Inflammatory macrophage treated with lipopolysaccharide for 1 hour (primary cell): ENCODE measurements at regions not wholly inside any gene's neighbourhood (a gene's known extent, or its start where the extent isn't known, plus 50 kb on each side); places are given as distances from the start of the nearest gene placed in this dataset.

ENCODE experiments used
- DNase-seq, 2 donors: peaks; one replicate each; pipeline ENCODE4 v3.0.0-alpha.2; 2020 to 2022

- DNase-seq = no peak
Measured at GRCh38 chr12:92340441-92341064, 194.9 kb upstream of the BTG1 start.

DNA sequence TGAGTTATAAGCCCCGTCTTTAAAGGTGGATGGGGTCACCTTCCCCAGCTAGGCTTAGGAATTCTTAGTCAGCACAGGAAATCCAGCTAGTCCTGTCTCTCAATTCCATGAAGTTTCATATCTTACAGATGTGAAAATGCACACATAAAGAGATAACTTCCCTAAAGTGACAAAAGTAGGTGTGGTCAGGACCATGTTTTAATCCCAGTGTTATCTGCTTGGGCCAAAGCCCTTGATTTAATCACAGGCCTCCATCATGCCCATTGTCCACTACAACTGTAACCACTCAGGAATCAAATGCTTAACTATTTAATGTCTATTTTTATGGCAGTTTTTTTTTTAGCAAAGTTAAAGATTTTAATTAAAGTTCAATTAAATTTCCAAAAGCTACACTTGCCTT, 194.4 kb upstream of the BTG1 start:
- no peak for DNase-seq

DNA sequence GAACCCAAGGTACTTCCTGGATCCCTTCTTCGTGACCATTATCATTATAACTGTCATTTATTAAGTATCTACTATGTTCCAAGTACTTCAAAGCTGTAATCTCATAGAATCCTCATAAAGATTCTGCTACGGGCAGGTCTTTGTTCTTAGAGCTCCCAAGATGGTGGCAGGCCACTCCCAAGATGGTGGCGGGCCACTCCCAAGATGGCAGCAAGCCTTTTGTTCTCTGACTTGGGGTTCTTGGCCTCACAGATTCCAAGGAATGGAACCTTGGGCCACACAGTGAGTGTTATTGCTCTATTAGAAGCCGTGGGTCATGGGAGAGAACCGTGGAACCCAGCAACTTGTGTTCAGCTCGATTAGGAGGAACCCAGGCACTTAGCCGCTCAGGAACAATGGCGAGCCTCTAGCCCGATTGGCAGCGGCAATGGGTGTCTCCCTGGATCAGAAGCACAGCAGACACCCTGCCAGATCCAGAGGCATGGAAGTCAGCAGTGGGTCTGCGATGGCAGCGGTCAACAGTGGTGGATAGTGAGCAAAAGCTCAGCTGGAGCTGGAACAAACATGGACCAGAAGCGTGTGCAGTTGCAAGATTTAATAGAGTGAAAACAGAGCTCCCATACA, 193.7 kb upstream of the BTG1 start:
- DNase-seq = no peak

DNA sequence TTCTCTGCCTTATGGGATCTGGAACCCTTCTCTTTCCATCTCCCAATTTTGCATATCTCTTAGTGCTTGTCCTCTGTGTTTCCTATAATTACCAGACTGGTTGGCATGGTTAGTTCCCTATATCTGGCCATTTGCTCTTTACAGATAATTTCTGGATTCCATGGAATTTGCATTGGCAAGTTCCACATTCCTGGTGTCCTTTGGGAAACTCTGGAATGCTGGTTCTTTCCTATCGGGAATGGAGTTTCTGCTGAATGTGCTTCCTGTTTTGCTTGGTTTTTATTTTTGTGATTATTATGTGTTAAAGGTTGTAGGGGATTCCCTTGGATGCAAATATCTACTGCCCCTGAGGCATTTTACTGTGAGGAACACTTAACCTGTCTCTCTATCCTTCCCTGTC, 193.0 kb upstream of the BTG1 start:
- DNase-seq = no peak

- DNase-seq = no peak
Measured at GRCh38 chr12:92338102-92338501, 192.5 kb upstream of the BTG1 start.

GRCh38 chr12:92337128-92337527, 191.5 kb upstream of the BTG1 start:
- DNase-seq = no peak

DNA sequence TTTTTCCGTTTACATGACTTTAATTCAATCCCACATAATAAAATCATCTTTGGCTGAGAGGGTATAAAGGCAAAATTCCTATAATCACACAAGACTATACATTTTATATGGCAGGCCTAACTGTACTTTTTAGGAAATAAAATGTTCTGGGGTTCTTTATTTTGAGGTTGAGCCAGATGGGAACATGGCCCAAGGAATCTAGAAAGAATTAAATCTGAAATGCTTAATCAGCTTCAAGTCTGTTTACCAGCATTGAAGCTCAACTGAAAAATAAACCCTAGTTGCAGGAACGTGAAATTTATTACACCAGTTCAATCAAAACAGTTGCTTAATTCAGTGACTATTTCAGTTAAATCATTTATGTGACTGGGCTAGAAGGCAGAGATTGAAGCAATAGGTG, 191.0 kb upstream of the BTG1 start:
- DNase-seq = no peak

- DNase-seq = no peak
Measured at GRCh38 chr12:92335831-92336230, 190.2 kb upstream of the BTG1 start.

GRCh38 chr12:92334552-92334951, 188.9 kb upstream of the BTG1 start:
- no peak for DNase-seq

DNA sequence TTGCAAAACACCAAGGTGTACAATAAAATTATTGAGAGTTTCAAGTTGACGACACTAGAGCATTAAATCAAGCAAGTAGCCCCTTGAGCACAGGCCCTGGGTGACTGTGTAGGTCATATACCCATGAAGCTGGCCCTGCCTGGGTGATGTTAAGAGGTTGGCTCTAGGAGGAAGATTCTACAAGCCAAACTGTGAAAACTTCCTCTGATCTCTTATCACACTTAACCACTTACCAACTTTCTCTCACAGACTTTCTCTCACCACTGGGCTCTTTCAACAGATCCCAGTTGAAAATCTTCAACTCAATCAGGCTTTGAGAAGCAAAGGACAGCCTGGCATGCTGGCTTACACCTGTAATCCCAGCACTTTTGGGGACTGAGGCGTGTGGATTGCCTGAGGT, 186.9 kb upstream of the BTG1 start:
- DNase-seq = no peak

GRCh38 chr12:92331383-92331782, 185.7 kb upstream of the BTG1 start:
- DNase-seq = no peak

DNA sequence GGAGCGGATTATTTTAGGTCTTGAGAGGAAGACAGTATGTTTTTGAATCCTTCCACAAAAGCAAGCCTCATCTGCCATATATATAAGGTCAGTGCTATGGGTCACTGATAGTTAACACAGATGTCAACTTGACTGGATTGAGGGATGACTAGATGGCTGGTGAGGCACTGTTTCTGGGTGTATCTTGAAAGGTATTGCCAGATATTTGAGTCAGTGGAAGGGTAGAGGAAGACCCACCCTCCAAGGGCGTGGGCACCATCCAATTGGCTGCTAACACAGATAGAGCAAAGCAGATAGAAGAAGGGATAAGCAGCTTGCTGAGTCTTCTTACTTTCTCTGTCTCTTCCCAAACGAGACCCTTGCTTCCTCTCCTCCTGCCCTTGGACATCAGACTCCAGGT, 185.0 kb upstream of the BTG1 start:
- no peak for DNase-seq

- no peak for DNase-seq
Measured at GRCh38 chr12:92326877-92327276, 181.2 kb upstream of the BTG1 start.

GRCh38 chr12:92324849-92325500, 179.3 kb upstream of the BTG1 start:
- no peak for DNase-seq

- no peak for DNase-seq
Measured at GRCh38 chr12:92312463-92312964, 166.9 kb upstream of the BTG1 start.

- DNase-seq = peak; percentile 24 to 25
Measured at GRCh38 chr12:92304371-92305055, 158.9 kb upstream of the BTG1 start.

- no peak for DNase-seq
Measured at GRCh38 chr12:92302041-92302829, 156.6 kb upstream of the BTG1 start.

- DNase-seq = peak; percentile 44 to 50
Measured at GRCh38 chr12:92301356-92301755, 155.7 kb upstream of the BTG1 start.

DNA sequence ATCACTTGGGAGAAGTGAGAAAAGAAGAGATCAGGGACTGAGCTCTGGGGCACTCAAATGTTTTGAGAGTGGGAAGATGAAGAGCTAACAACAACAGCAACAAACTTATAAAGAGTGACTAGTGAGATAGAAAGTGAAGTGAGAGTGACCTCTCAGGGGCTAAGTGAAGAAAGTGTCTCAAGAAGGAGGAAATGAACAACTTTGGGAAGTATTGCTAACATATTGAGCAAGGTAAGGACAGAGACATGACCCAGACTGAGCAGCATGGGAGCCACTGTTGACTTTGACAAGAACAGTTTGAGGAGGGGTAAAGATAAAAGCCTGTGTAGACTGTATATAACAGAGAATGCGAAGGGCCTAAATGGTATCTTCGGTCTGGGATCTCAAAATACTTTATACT, 155.1 kb upstream of the BTG1 start:
- DNase-seq = peak; percentile 72 to 74

GRCh38 chr12:92299744-92300143, 154.1 kb upstream of the BTG1 start:
- no peak for DNase-seq

- no peak for DNase-seq
Measured at GRCh38 chr12:92299344-92299743, 153.7 kb upstream of the BTG1 start.

DNA sequence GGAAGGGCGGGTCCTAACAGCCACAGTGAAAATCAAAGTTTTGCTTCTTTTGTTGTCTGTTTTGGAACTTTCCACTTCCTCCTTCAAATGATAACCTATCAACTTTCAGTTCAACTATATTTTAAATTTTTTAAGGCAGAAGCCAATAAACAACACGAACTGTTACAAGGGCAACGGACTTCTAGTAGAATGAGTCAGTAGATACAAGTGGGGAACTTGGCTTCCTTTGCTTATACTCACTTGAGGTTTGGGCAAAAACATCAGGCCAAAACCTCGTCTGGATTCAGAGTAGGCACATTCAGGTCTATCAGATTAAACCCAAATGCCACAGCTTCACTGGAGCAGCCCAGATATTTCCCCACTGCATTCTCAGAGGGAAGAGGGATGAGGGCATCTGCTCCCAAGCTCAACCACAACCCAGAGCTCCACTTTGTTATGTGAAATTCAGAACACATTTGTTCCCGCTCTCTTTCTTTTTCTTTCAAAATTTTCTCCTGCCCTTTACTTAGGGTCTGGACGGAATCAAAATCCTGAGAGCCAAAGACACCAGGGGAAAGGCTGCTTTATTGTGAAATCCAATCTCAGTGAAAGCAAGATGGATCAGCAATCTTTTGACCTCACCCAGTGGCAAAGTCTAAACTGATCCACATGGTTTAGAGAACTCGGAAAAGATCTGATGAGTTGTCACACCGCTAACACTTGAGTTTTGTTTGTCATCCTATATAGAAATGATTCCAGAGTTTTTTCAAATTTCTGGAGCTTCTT, 152.5 kb upstream of the BTG1 start:
- DNase-seq = peak; percentile 12 to 35
